SJSA1 (cell line): ENCODE measurements at regions not wholly inside any gene's neighbourhood (a gene's known extent, or its start where the extent isn't known, plus 50 kb on each side); places are given as distances from the start of the nearest gene placed in this dataset.
"Not testable (repeated sequence)": the region's sequence is repeated elsewhere in the genome, so short reads cannot be mapped to it uniquely, and the experiment has no call there.

ENCODE experiments used
- DNase-seq, 2 experiments: peaks; one replicate each; pipeline ENCODE4 v3.0.0-alpha.2; 2015 to 2020; ENCODE audit warnings: low spot score in 2 of 2, low read depth in 1 of 2
- H3K27ac ChIP-seq: fragments of 250-450 bp; sonication (Bioruptor Pico); 2 replicates; pipeline ENCODE4 v1.5.1; 2020; ENCODE audit warnings: mild to moderate bottlenecking, moderate library complexity
- H3K27me3 ChIP-seq: fragments of 250-450 bp; sonication (Bioruptor Pico); replicated peaks from 2 replicates; pipeline ENCODE4 v1.5.1; 2020; ENCODE audit warnings: mild to moderate bottlenecking, moderate library complexity
- H3K36me3 ChIP-seq: fragments of 250-450 bp; sonication (Bioruptor Pico); 2 replicates; pipeline ENCODE4 v1.5.1; 2020; ENCODE audit warnings: mild to moderate bottlenecking
- H3K4me1 ChIP-seq: fragments of 250-450 bp; sonication (Bioruptor Pico); replicated peaks from 2 replicates; pipeline ENCODE4 v1.6.1; 2021; ENCODE audit warnings: mild to moderate bottlenecking
- H3K4me3 ChIP-seq: fragments of 250-450 bp; sonication (Bioruptor Pico); 2 replicates; pipeline ENCODE4 v1.5.1; 2020; ENCODE audit warnings: mild to moderate bottlenecking
- H3K9me3 ChIP-seq: fragments of 250-450 bp; sonication (Bioruptor Pico); replicated peaks from 2 replicates; pipeline ENCODE4 v1.5.1; 2020; ENCODE audit warnings: mild to moderate bottlenecking

- Histone ChIP-seq H3K36me3 (no peaks in the 10 kb centered on the region), H3K9me3 (no peaks in the 10 kb centered on the region), H3K27me3 (no peaks in the 10 kb centered on the region), H3K4me3 (no peak overlapping the region), H3K4me1 (no peaks in the 10 kb centered on the region), H3K27ac (no peak overlapping the region)
- no peak for DNase-seq
These were observed 216.4 kb downstream of the FSIP2 start for GRCh38 chr2:185955050-185955449.

- Histone ChIP-seq H3K27ac (no peak overlapping the region), H3K36me3 (no peaks in the 10 kb centered on the region), H3K27me3 (no peaks in the 10 kb centered on the region), H3K9me3 (no peaks in the 10 kb centered on the region), H3K4me1 (no peaks in the 10 kb centered on the region), H3K4me3 (no peak overlapping the region)
- DNase-seq: no peak
These were observed 228.7 kb downstream of the FSIP2 start for GRCh38 chr2:185967335-185967734.

GRCh38 chr2:185970148-185970852, 231.7 kb downstream of the FSIP2 start:
- Histone ChIP-seq H3K4me3 (no peak overlapping the region), H3K27me3 (no peaks in the 10 kb centered on the region), H3K9me3 (no peaks in the 10 kb centered on the region), H3K27ac (no peak overlapping the region), H3K36me3 (no peaks in the 10 kb centered on the region), H3K4me1 (no peaks in the 10 kb centered on the region)
- no peak for DNase-seq

GRCh38 chr2:185978634-185979407, 240.2 kb downstream of the FSIP2 start:
- Histone ChIP-seq H3K9me3 (no peaks in the 10 kb centered on the region), H3K4me3 (no peak overlapping the region), H3K27me3 (no peaks in the 10 kb centered on the region), H3K27ac (no peak overlapping the region), H3K36me3 (no peaks in the 10 kb centered on the region), H3K4me1 (no peaks in the 10 kb centered on the region)
- no peak for DNase-seq

GRCh38 chr2:185979546-185980071, 241.0 kb downstream of the FSIP2 start:
- Histone ChIP-seq H3K9me3 (0 out of 2 replicates have a peak, but pooled peaks cover 2% of the 10 kb centered on the region), H3K4me1 (no peaks in the 10 kb centered on the region), H3K27ac (no peak overlapping the region), H3K27me3 (no peaks in the 10 kb centered on the region), H3K4me3 (no peak overlapping the region), H3K36me3 (no peaks in the 10 kb centered on the region)
- no peak for DNase-seq

GRCh38 chr2:185980944-185981343, 242.3 kb downstream of the FSIP2 start:
- Histone ChIP-seq H3K36me3 (no peaks in the 10 kb centered on the region), H3K4me1 (no peaks in the 10 kb centered on the region), H3K27ac (no peak overlapping the region), H3K9me3 (0 out of 2 replicates have a peak, but pooled peaks cover 2% of the 10 kb centered on the region), H3K4me3 (no peak overlapping the region), H3K27me3 (no peaks in the 10 kb centered on the region)
- no peak for DNase-seq

- H3K9me3 ChIP-seq: 0 out of 2 replicates have a peak, but pooled peaks cover 2% of the 10 kb centered on the region
- DNase-seq: no peak
- no peak overlapping the region for H3K4me3 ChIP-seq
- H3K27ac ChIP-seq: no peak overlapping the region
- H3K36me3 ChIP-seq: no peaks in the 10 kb centered on the region
- H3K27me3 ChIP-seq: no peaks in the 10 kb centered on the region
- H3K4me1 ChIP-seq: no peaks in the 10 kb centered on the region
These were observed 246.1 kb downstream of the FSIP2 start for GRCh38 chr2:185984670-185985069.

GRCh38 chr2:185988907-185989306, 250.3 kb downstream of the FSIP2 start:
- not testable (repeated sequence) for H3K4me3 ChIP-seq

GRCh38 chr2:185990861-185991525, 252.4 kb downstream of the FSIP2 start:
- Histone ChIP-seq H3K27ac (no peak overlapping the region), H3K4me3 (no peak overlapping the region), H3K27me3 (no peaks in the 10 kb centered on the region; the same call in 1 of the 2 replicates), H3K9me3 (no peaks in the 10 kb centered on the region), H3K36me3 (no peaks in the 10 kb centered on the region), H3K4me1 (no peaks in the 10 kb centered on the region)
- no peak for DNase-seq

More at GRCh38 chr2:185988907-185989306, 250.3 kb downstream of the FSIP2 start:
- H3K27me3 ChIP-seq, H3K9me3 ChIP-seq, DNase-seq, H3K4me1 ChIP-seq, H3K27ac ChIP-seq, H3K36me3 ChIP-seq: not testable (repeated sequence)

- Histone ChIP-seq H3K4me3 (no peak overlapping the region), H3K27me3 (no peaks in the 10 kb centered on the region; the same call in 1 of the 2 replicates), H3K36me3 (no peaks in the 10 kb centered on the region), H3K4me1 (no peaks in the 10 kb centered on the region), H3K9me3 (no peaks in the 10 kb centered on the region), H3K27ac (no peak overlapping the region)
- DNase-seq: no peak
These were observed 260.0 kb downstream of the FSIP2 start for GRCh38 chr2:185998562-185999070.

- Histone ChIP-seq H3K27ac (no peak overlapping the region), H3K9me3 (no peaks in the 10 kb centered on the region), H3K36me3 (no peaks in the 10 kb centered on the region), H3K4me1 (no peaks in the 10 kb centered on the region), H3K27me3 (no peaks in the 10 kb centered on the region), H3K4me3 (no peak overlapping the region)
- no peak for DNase-seq
These were observed 270.7 kb downstream of the FSIP2 start for GRCh38 chr2:186009341-186009740.

- H3K9me3 ChIP-seq: no peaks in the 10 kb centered on the region
- DNase-seq: no peak
- H3K27ac ChIP-seq: no peak overlapping the region
- H3K27me3 ChIP-seq: no peaks in the 10 kb centered on the region
- no peak overlapping the region for H3K4me3 ChIP-seq
- no peaks in the 10 kb centered on the region for H3K4me1 ChIP-seq
- no peaks in the 10 kb centered on the region for H3K36me3 ChIP-seq
These were observed 278.7 kb downstream of the FSIP2 start for GRCh38 chr2:186017278-186017677.

GRCh38 chr2:186024921-186025320, 286.3 kb downstream of the FSIP2 start:
- Histone ChIP-seq H3K4me1 (no peaks in the 10 kb centered on the region), H3K36me3 (no peaks in the 10 kb centered on the region), H3K27me3 (no peaks in the 10 kb centered on the region), H3K4me3 (no peak overlapping the region), H3K27ac (no peak overlapping the region), H3K9me3 (no peaks in the 10 kb centered on the region)
- DNase-seq: no peak
